H1 (cell line): ENCODE measurements at regions not wholly inside any gene's neighbourhood (a gene's known extent, or its start where the extent isn't known, plus 50 kb on each side); places are given as distances from the start of the nearest gene placed in this dataset.

ENCODE experiments used
- CEBPB ChIP-seq: IDR thresholded peaks from 2 replicates; pipeline ENCODE4 v1.6.1; 2012; ENCODE audit warnings: low read depth, low read length
- CHD7 ChIP-seq: fragments of 300-600 bp; sonication (generic); IDR thresholded peaks from 2 replicates; pipeline ENCODE4 v1.7.1; 2012; ENCODE audit warnings: low read length, moderate library complexity, mild to moderate bottlenecking, inconsistent platforms; ENCODE audit not compliant: insufficient replicate concordance
- KDM4A ChIP-seq: IDR thresholded peaks from one replicate; pipeline ENCODE4 v1.7.1; 2012; ENCODE audit warnings: low read depth, mild to moderate bottlenecking, moderate library complexity, low read length, inconsistent platforms; ENCODE audit not compliant: severe bottlenecking

DNA sequence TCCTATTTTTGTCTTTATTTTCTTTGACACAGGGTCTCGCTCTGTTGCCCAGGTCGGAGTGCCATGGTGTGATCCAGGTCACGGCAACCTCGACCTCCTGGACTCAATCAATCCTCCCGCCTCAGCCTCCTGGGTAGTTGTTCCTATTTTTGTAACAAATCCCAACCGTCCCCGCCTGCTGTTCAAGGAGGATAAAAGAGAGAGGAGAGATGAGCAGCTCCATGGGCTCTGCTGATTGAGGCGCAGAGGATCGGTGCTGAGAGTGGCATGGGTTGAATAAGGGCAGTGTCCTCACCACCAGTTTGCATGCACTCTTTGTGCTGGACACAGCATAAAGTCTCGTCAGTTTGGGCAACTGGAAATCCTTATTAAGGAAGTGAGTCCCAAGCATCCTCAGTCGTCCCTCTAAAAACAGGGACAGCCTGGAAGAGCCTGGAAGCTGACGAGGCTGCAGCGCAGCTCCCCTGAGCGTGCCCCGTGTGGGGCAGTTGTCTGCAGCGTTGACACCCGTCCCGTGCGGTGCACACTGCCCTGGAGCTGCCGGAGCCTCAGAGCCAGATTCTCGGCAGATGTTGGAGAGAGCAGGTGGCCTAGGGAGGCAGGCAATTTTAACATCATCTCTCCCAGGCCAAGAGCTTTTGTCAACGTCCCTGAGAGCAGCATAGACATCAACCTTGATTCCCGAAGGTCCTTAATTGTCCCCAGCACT, 404.2 kb upstream of the RNF32 start (continued):
- no peak for TF ChIP-seq CHD7
- no peak for TF ChIP-seq KDM4A
- TF ChIP-seq CEBPB, result no peak
